Islet precursor cell (in vitro differentiated cells): ENCODE measurements at regions not wholly inside any gene's neighbourhood (a gene's known extent, or its start where the extent isn't known, plus 50 kb on each side); places are given as distances from the start of the nearest gene placed in this dataset.
"Not testable (repeated sequence)": the region's sequence is repeated elsewhere in the genome, so short reads cannot be mapped to it uniquely, and the experiment has no call there.

Experiments used
- DNase-seq: peaks from one replicate; pipeline ENCODE4 v3.0.0-alpha.2; 2018

- no peak for DNase-seq
Observed at GRCh38 chr3:26967501-26967900, 344.9 kb downstream of the LRRC3B start.

GRCh38 chr3:26984416-26985390 is 362.1 kb downstream of the LRRC3B start:
- DNase-seq: no peak

GRCh38 chr3:26989037-26989436 is 366.5 kb downstream of the LRRC3B start:
- no peak for DNase-seq

GRCh38 chr3:26997226-26997625 is 372.0 kb downstream of the NEK10 start:
- no peak for DNase-seq

GRCh38 chr3:27010834-27011233 is 358.3 kb downstream of the NEK10 start:
- DNase-seq: no peak

GRCh38 chr3:27022096-27022761 is 347.0 kb downstream of the NEK10 start:
- no peak for DNase-seq

GRCh38 chr3:27024493-27024892 is 344.7 kb downstream of the NEK10 start:
- no peak for DNase-seq

GRCh38 chr3:27025718-27026117 is 343.5 kb downstream of the NEK10 start:
- no peak for DNase-seq

GRCh38 chr3:27031476-27031875 is 337.7 kb downstream of the NEK10 start:
- no peak for DNase-seq

- DNase-seq: no peak
Observed at GRCh38 chr3:27034255-27034654, 334.9 kb downstream of the NEK10 start.

- no peak for DNase-seq
Observed at GRCh38 chr3:27040674-27041073, 328.5 kb downstream of the NEK10 start.

GRCh38 chr3:27042541-27042940 is 326.6 kb downstream of the NEK10 start:
- DNase-seq: not testable (repeated sequence)

- no peak for DNase-seq
Observed at GRCh38 chr3:27043328-27043955, 325.7 kb downstream of the NEK10 start.

- no peak for DNase-seq
Observed at GRCh38 chr3:27044931-27045481, 324.2 kb downstream of the NEK10 start.

- DNase-seq: no peak
Observed at GRCh38 chr3:27046351-27046750, 322.8 kb downstream of the NEK10 start.

- DNase-seq: no peak
Observed at GRCh38 chr3:27049792-27050191, 319.4 kb downstream of the NEK10 start.

GRCh38 chr3:27051527-27051926 is 317.7 kb downstream of the NEK10 start:
- not testable (repeated sequence) for DNase-seq

- DNase-seq: no peak
Observed at GRCh38 chr3:27056326-27056725, 312.9 kb downstream of the NEK10 start.

- DNase-seq: no peak
Observed at GRCh38 chr3:27059489-27059888, 309.7 kb downstream of the NEK10 start.
